Activated CD4-positive, alpha-beta T cell treated with anti-CD3 and anti-CD28 coated beads, Interleukin-2, Interleukin-4, amounts not matched to agents 100 ng/mL and 50 ng/mL, durations not matched to agents 16 hours and 8 hours (primary cell): ENCODE measurements at regions not wholly inside any gene's neighbourhood (a gene's known extent, or its start where the extent isn't known, plus 50 kb on each side); places are given as distances from the start of the nearest gene placed in this dataset.
"Not testable (repeated sequence)": the region's sequence is repeated elsewhere in the genome, so short reads cannot be mapped to it uniquely, and the experiment has no call there.

ENCODE experiments used
- DNase-seq: peaks from one replicate; pipeline ENCODE4 v3.0.0-alpha.2; 2020; ENCODE audit warnings: low spot score

DNA sequence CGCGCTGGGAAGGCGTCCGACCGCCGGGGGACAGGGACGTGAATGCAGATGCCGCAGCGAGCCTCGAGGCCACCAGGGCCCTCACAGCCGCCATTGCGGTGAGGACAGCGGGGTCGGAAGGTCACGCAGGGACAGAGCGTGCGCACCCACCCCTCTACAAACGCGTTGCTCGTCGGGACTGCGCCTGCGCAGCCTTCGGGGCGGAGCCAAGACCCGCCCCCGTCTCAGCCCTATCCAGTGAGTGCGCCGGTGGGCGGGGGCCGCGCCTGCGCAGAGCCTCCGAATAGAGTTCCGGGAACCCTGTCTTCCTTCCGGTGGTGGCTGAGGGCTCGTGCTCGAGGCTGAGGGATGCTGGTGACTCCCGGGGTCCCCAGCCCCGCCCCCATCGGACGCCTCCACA lies 5393.1 kb upstream of the TPTE start:
- DNase-seq: peak; percentile 98

DNA sequence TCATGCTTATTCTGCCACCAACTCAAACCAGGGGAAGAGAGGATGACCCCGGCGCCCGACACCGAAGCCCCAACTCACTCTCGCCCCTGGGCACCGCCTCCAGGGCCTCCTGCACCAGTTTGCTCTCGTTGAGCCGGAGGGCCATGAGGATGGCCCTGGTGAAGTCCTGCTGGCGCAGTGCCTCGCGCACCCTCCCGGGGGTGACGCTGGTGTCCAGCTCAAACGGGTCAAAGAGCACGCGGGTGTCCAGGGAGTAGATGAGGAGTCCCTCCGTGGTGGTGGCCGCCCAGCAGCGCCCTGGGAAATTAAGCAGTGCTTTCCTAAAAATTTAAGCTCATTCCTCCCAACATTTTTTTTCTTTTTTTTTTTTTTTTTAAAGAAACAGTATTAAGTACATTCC lies 5387.6 kb upstream of the TPTE start:
- DNase-seq: not testable (repeated sequence)

DNA sequence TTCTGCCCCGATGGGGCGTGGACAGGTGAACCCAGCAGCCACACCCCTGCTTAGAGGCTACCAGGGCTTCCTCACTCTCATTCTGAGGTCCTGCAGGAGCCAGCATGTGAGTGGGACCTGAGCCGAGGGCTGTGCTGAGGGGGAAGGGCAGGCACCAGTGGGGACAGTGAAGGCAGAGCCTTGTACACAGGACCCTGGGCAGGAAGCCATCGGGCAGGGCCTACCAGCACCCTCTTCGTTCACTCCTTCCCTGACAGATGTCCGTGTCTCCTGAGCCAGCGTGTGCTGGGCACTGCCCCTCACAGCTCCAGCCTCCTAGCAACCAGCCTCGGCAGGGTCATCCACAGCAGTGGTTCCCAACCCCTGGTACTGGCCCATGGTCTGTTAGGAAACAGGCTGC lies 5385.0 kb upstream of the TPTE start:
- not testable (repeated sequence) for DNase-seq

DNA sequence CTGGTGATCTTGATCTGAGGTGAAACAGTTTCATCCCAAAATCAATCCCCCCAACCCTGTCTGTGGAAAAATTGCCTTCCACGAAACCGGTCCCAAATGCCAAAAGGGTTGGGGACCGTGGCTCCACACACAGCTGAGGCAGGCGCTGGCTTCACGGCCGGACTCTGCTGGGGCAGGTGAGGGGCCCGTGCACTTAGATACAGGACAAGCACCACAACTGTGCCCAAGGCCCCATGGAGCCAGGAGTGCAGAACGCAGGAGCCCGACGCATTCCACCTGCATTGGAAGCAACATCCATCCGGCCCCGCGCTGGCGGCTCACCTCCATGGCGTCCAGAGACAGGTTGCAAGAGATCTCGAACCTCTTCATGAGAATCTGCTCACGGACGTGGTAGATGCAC lies 5384.4 kb upstream of the TPTE start:
- not testable (repeated sequence) for DNase-seq

DNA sequence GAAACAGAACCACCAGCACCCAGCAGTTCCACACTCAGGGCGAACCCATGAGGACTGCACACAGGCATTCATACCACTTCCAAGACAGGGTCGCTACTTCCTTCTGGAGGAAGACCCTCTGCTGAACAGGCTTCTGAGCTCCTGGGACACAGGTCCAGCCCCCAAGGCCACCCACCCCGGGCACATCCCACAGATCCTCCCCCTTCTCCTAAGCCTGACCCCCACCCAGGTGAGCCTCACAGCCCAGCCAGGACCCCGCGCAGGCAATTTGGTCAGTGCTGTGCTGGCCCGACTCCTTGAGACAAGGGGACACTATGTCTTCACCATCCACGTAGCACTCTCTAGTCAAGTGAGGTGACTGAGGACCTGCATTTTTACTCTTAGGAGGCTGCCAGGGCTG lies 5382.7 kb upstream of the TPTE start:
- not testable (repeated sequence) for DNase-seq

DNA sequence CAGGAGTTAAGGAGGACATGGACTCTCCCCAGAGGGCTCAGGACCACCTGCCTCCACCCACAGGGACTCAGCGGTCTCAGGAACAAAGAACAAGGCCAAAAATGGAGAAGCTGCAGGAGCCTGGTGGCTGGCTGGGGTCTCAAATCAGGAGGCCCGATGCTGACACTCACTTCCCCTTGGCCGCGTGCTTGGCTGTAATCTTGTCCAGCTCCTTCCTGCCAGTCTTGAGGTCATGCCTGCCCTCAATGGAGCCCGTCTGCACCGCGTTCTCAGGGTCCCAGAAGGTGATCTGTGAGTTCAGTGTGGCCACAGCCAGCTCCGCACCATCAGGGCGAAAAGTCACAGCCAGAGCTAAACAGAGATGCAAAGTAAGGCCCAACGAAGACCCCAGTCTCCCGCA lies 5381.9 kb upstream of the TPTE start:
- not testable (repeated sequence) for DNase-seq

DNA sequence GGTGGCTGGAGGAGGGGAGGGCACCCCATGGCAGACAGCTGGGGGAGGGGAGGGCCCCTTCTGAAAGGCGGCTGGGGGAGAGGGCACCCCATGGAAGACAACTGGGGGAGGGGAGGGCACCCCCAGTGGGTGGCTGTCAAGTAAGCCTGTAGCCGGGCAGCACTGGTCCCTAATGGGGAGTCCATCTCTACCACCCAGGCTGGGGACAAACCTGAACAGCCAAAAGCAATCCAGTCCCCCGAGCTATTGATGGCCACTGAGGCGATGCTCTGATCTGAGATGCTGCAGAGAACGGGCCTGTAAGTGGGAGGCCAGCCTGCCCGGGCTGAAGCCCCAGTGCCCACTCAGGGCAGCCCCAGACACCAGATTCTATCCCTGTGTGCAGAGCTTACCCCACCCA lies 5378.4 kb upstream of the TPTE start:
- DNase-seq: not testable (repeated sequence)

DNA sequence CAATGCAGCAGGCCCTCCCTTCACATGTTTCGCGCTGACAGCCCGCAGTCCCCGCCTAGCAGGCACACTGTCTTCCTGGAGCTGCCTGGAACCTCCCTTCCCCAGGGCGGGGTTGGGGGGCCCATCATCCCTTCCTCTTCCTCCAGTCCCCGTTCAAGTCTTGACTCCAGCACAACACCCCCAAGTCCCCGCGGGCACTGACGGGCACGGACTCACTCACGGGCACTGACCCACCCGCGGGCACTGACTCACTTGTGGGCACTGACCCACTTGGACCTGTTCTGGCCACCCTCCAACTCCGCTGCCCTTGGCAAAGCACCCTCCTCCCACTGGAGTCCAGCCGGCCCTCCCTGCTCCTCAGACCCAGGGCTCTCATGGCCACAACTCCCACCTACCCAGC lies 5376.7 kb upstream of the TPTE start:
- DNase-seq: not testable (repeated sequence)

DNA sequence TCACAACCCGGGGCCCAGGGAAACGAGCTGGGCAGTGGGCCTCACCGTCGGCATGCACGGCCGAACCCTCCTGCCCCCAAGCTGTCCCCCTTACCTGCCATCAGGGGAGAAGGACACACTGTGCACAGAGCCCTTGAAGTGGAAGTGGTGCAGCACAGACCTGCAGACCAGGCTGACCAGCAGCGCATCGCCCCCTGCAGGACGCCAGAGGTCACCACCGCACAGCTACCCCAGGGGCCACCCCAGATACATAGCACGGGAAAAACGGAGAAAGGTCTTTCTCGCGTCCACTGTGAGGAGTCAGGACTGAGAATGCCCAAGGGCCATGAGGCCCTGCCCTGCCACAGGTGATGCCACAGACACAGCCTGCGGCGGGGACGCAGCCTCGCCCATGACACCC lies 5373.7 kb upstream of the TPTE start:
- not testable (repeated sequence) for DNase-seq

DNA sequence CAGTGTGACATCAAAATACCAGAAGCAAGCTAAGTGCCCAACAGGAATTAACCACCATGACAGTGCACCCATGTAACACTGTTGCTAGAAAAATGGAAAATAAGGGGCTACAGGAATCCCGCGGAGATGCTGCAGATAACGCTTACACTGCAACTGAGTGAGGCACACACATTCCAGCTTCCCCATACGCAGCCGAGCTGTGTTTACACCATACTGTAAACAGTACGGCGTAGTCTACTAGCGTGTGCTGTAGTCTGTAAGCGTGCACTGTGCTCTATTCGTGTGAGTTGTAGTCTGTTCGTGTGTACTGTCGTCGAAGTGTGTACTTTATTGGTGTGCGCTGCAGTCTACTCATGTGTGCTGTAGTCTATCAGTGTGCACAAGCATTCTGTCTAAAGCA lies 5372.2 kb upstream of the TPTE start:
- not testable (repeated sequence) for DNase-seq

DNA sequence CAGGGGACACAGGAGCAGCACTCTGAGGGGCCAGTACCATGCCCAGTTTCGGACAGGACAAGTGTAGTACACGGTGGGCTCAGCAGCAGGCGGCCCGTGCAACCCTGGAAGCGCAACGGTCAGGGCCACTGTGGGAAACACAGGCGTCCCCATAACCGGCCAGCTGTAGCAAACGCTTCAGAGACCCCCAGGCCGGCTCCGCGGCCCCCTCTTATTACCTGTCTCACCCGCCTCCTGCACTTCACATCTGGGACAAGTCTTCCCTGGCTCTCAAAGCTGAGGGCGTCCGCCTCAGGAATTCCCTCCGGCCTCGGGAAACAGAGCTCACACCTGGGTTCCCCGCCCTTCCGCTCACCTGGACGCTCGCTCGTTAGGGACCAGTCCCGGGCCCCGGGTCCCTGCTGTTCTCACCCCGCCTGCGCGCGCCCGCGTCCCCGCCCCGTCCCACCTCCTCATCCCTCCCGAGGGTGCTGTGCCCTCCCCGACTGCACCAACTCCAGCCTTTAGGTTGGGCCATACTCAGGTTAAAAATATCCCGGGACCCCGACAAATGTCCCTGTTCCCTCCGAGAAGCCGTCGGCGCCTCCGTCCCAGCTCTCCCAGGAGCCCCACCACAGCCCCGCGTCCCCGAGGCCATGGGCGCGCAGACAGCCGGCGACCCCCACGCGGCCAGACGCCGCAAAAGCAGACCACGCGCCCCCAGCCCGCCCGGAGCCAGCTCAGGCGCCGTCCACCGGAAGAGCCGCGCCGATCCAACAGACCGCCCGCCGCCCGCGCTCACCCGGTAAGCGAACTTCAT lies 5367.3 kb upstream of the TPTE start:
- not testable (repeated sequence) for DNase-seq

DNA sequence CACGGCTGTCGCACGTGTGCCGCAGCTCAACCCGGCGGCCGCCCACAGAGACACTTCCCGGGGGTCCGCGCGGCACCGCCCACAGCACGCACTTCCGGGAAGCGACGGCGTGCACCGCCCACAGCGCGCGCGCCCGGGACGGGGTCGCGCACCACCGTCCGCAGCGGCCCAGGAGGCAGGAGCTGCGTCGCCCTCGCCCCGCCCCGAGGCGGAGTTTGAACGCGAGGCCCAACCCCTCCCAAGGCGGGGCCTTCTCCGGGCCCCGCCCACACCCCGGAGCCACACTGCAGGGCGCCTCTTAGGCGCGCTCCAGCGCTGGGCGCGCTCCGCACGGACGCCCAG lies 5366.8 kb upstream of the TPTE start:
- DNase-seq: peak; percentile 90

DNA sequence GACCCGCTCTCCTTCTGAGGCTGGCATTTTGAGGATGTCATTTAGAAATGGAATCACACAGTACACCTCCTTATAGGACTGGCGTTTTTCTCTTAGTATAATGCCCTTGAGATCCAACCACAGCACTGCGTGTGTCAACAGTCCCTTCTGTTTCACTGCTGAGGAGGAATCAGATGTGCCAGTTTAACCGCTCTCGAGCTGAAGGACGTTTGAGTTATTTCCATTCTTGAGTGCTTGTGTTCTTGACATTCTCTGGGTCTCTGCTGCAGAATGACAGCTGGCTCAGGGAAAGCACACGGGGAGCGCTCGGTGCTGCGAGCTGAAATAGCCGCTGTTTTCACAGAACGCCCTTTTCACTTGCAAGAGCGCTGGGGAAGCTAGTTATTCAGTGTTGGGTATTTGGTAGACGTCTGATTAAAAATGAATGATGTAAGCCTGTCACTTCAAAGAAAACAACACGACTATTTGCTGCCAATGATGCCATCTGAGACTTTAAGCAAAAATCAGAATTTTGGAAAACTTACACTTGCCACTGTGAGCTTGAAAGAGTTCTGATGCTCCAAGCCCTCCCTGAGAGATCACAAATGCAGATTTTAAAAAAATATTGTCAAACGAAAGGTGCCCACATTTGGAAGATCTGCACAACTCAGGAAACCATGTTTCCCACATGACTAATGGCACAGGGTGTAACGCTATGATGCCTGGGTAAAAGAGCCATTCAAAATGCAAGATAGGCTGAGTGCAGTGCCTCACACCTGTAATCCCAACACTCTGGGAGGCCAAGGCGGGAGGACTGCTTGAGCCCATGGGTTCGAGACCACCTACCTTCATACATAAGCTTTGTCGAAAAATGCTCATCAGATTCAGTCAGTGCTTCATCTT lies 5358.4 kb upstream of the TPTE start:
- not testable (repeated sequence) for DNase-seq

DNA sequence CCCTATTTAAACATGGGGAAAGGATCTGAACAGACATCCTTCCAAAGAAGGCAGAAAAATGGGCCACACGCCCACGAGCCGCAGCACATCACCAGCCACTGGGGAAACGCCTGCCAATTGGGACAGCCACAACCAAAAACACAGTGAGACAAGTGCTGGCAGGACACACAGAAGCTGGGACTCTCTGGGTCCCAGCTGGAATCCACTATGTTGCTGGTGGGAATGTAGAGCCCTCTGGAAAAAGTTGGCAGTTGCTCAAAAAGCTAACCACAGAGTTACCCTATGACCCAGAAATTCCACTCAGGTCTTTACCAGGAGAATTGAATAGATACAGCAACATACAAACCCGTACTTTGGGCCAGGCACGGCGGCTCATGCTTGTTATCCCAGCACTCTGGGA lies 5355.6 kb upstream of the TPTE start:
- DNase-seq: not testable (repeated sequence)
